ENCODE measurements at regions not wholly inside any gene's neighbourhood (a gene's known extent, or its start where the extent isn't known, plus 50 kb on each side); places are given as distances from the start of the nearest gene placed in this dataset.
"Not testable (repeated sequence)": the region's sequence is repeated elsewhere in the genome, so short reads cannot be mapped to it uniquely, and the experiment has no call there.

- no peak for DNase-seq
These were observed 253.9 kb downstream of the AGTPBP1 start for GRCh38 chr9:85487872-85488271.

- no peak for DNase-seq
These were observed 257.5 kb downstream of the AGTPBP1 start for GRCh38 chr9:85484235-85484634.

GRCh38 chr9:85483208-85483607 lies 258.5 kb downstream of the AGTPBP1 start:
- DNase-seq: no peak

- no peak for DNase-seq
These were observed 262.4 kb downstream of the AGTPBP1 start for GRCh38 chr9:85479305-85479704.

- no peak for DNase-seq
These were observed 262.9 kb downstream of the AGTPBP1 start for GRCh38 chr9:85478847-85479246.

GRCh38 chr9:85474896-85475295 lies 266.9 kb downstream of the AGTPBP1 start:
- not testable (repeated sequence) for DNase-seq

GRCh38 chr9:85471791-85472190 lies 270.0 kb downstream of the AGTPBP1 start:
- DNase-seq: no peak

- no peak for DNase-seq
These were observed 272.7 kb downstream of the AGTPBP1 start for GRCh38 chr9:85469041-85469440.

GRCh38 chr9:85466834-85467233 lies 274.9 kb downstream of the AGTPBP1 start:
- DNase-seq: no peak

GRCh38 chr9:85458114-85458864 lies 283.5 kb downstream of the AGTPBP1 start:
- DNase-seq: not testable (repeated sequence)

- no peak for DNase-seq
These were observed 287.9 kb downstream of the AGTPBP1 start for GRCh38 chr9:85453850-85454249.

GRCh38 chr9:85452841-85453240 lies 288.9 kb downstream of the AGTPBP1 start:
- no peak for DNase-seq

- DNase-seq: no peak
These were observed 290.1 kb downstream of the AGTPBP1 start for GRCh38 chr9:85451680-85452079.

- no peak for DNase-seq
These were observed 295.9 kb downstream of the AGTPBP1 start for GRCh38 chr9:85445887-85446286.

GRCh38 chr9:85444243-85444642 lies 297.5 kb downstream of the AGTPBP1 start:
- no peak for DNase-seq

GRCh38 chr9:85443190-85443598 lies 298.6 kb downstream of the AGTPBP1 start:
- DNase-seq: no peak

- no peak for DNase-seq
These were observed 302.0 kb downstream of the AGTPBP1 start for GRCh38 chr9:85439791-85440190.

- DNase-seq: not testable (repeated sequence)
These were observed 307.8 kb downstream of the AGTPBP1 start for GRCh38 chr9:85433956-85434355.

- DNase-seq: not testable (repeated sequence)
These were observed 308.2 kb downstream of the AGTPBP1 start for GRCh38 chr9:85433551-85433950.

GRCh38 chr9:85433046-85433445 lies 308.7 kb downstream of the AGTPBP1 start:
- DNase-seq: no peak

- no peak for DNase-seq
These were observed 309.2 kb downstream of the AGTPBP1 start for GRCh38 chr9:85432599-85432998.

GRCh38 chr9:85431339-85432102 lies 310.2 kb downstream of the AGTPBP1 start:
- no peak for DNase-seq

GRCh38 chr9:85430659-85431338 lies 311.0 kb downstream of the AGTPBP1 start:
- no peak for DNase-seq

GRCh38 chr9:85428230-85428629 lies 313.5 kb downstream of the AGTPBP1 start:
- no peak for DNase-seq

All from NCI-H226 (cell line).